ENCODE measurements at regions not wholly inside any gene's neighbourhood (a gene's known extent, or its start where the extent isn't known, plus 50 kb on each side); places are given as distances from the start of the nearest gene placed in this dataset.

DNA sequence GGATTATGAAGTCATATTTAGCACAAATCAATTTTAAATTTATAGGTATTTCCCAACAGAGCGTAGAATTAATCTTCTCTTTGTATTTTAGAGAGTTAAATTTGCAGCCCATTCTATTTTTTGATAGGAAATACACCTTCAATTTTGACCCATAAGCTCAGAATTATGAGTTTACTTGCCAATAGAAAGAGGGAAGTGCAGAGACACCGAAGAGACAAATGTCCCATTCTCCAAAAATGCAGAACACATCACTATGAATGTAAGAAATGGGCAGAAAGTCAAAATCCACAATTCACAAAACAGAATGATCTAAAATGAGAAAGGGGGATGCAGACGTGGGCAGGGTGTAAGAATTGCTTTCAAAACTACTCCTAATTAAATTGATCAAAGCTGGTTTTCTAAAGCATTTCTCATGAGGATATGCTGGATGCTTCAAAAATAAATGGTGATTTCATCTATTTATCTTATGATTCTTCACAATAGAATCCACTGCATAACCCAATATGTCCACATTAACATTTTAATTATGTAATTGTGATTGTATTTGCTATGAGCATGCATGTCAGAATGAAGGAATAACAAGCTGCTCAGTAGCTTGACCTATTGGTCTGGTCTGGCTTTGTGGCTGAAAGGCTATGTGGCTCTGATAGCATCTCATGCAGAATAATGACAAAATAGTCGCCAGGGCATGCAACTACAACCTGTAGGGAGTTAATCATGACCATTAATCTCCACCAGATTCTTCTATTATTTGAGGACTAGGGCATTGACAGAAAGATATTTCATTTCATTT lies 550.1 kb upstream of the CDH18 start:
- no peak overlapping the region for H3K4me3 ChIP-seq
- WGBS, 2 donors: 86 to 88% methylated on average over 4 of the region's 4 CpGs
- H3K27me3 ChIP-seq: no peaks in the 10 kb centered on the region
- TF ChIP-seq, protein P1, sequence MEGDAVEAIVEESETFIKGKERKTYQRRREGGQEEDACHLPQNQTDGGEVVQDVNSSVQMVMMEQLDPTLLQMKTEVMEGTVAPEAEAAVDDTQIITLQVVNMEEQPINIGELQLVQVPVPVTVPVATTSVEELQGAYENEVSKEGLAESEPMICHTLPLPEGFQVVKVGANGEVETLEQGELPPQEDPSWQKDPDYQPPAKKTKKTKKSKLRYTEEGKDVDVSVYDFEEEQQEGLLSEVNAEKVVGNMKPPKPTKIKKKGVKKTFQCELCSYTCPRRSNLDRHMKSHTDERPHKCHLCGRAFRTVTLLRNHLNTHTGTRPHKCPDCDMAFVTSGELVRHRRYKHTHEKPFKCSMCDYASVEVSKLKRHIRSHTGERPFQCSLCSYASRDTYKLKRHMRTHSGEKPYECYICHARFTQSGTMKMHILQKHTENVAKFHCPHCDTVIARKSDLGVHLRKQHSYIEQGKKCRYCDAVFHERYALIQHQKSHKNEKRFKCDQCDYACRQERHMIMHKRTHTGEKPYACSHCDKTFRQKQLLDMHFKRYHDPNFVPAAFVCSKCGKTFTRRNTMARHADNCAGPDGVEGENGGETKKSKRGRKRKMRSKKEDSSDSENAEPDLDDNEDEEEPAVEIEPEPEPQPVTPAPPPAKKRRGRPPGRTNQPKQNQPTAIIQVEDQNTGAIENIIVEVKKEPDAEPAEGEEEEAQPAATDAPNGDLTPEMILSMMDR (IDR thresholded peaks at IDR 0.05): no peak
- TF ChIP-seq POLR2A (IDR thresholded peaks at IDR 0.05): no peak
- H3K4me1 ChIP-seq: no peaks in the 10 kb centered on the region
- H3K27ac ChIP-seq: no peak overlapping the region
- no peak for ATAC-seq
- H3K9me3 ChIP-seq: no peaks in the 10 kb centered on the region
- no peak for DNase-seq
- H3K36me3 ChIP-seq (replicated peaks in 1 of 2; ENCODE audit: insufficient read depth in 1 of 2, low read depth in 2 of 2): no peaks in the 10 kb centered on the region
- intact Hi-C loops (cut with DNase I): no loop called here

DNA sequence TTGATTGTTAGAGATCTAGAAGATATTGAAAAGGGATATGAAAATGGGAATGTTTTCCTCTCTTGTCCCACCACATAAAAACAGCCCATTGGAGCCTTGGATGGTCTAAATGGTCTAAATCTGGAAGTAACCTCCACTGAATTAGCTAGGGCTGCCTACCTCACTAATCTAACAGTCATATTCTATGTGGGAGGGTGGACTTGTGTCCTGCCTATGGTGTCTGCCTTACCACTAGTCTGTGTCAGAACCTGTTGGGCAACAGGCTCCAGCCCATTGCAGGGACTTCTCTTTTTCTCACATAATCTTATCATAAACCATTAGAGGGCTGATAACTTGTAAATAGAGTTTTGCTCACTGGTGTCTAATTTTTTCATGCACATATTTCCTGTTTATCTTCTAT lies 548.8 kb upstream of the CDH18 start:
- H3K36me3 ChIP-seq (replicated peaks in 1 of 2; ENCODE audit: insufficient read depth in 1 of 2, low read depth in 2 of 2): no peaks in the 10 kb centered on the region
- H3K4me3 ChIP-seq: no peak overlapping the region
- DNase-seq (no peak), ATAC-seq (no peak)
- intact Hi-C loops (cut with DNase I): no loop called here
- H3K4me1 ChIP-seq: no peaks in the 10 kb centered on the region
- no peaks in the 10 kb centered on the region for H3K27me3 ChIP-seq
- H3K27ac ChIP-seq: no peak overlapping the region
- TF ChIP-seq, protein P1 (IDR thresholded peaks at IDR 0.05): no peak
- no peak for TF ChIP-seq POLR2A (IDR thresholded peaks at IDR 0.05)
- H3K9me3 ChIP-seq: no peaks in the 10 kb centered on the region

DNA sequence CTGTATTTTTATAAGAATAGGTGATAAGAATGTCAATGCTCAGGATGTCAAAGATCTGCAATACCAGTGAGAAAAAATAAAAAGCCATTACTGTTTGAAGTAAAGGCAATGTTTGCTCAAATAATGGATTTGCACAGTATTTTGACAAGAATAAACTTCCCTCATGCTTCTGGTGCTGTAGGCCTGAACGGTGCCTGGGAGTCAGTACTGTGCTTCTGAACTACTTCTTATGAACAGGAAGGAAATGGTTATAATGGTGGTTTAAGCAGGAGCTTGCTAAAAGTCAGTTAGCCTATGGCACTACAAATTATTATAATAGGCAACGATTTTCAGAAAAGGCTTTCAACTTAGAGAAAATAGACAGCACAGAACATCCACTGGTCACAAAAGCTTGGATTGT lies 548.3 kb upstream of the CDH18 start:
- DNase-seq: no peak
- TF ChIP-seq, protein P1 (IDR thresholded peaks at IDR 0.05): no peak
- no peak for TF ChIP-seq POLR2A (IDR thresholded peaks at IDR 0.05)
- intact Hi-C loops (cut with DNase I): no loop called here
- no peaks in the 10 kb centered on the region for H3K9me3 ChIP-seq
- ATAC-seq: no peak
- 44 to 74% methylated on average over 2 of the region's 2 CpGs for WGBS, 2 donors
- H3K4me1 ChIP-seq: no peaks in the 10 kb centered on the region
- H3K27me3 ChIP-seq: no peaks in the 10 kb centered on the region
- H3K4me3 ChIP-seq: no peak overlapping the region
- no peak overlapping the region for H3K27ac ChIP-seq
- H3K36me3 ChIP-seq (replicated peaks in 1 of 2; ENCODE audit: insufficient read depth in 1 of 2, low read depth in 2 of 2): no peaks in the 10 kb centered on the region

DNA sequence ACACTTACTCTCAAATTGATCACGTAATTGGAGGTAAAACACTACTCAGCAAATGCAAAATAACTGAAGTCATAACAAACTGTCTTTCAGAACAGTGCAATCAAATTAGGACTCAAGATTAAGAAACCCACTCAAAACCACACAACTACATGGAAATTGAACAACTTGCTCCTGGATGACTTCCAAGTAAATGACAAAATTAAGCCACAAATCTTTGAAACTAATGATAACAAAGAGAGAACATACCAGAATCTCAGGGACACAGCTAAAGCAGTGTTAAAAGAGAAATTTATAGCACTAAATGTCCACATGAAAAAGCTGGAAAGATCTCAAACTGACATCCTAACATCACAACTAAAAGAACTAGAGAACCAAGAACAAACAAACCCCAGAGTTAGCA lies 540.5 kb upstream of the CDH18 start:
- no peak for TF ChIP-seq POLR2A (IDR thresholded peaks at IDR 0.05)
- TF ChIP-seq, protein P1 (IDR thresholded peaks at IDR 0.05): no peak
- Histone ChIP-seq H3K4me3 (no peak overlapping the region), H3K4me1 (no peaks in the 10 kb centered on the region), H3K36me3 (replicated peaks in 1 of 2; ENCODE audit: insufficient read depth in 1 of 2, low read depth in 2 of 2) (no peaks in the 10 kb centered on the region), H3K27ac (no peak overlapping the region), H3K27me3 (no peaks in the 10 kb centered on the region), H3K9me3 (no peaks in the 10 kb centered on the region)
- DNase-seq: no peak
- no peak for ATAC-seq
- 52 to 68% methylated on average over 1 of the region's 1 CpG for whole genome bisulfite sequencing, 2 donors
- intact Hi-C loops (cut with DNase I): no loop called here

DNA sequence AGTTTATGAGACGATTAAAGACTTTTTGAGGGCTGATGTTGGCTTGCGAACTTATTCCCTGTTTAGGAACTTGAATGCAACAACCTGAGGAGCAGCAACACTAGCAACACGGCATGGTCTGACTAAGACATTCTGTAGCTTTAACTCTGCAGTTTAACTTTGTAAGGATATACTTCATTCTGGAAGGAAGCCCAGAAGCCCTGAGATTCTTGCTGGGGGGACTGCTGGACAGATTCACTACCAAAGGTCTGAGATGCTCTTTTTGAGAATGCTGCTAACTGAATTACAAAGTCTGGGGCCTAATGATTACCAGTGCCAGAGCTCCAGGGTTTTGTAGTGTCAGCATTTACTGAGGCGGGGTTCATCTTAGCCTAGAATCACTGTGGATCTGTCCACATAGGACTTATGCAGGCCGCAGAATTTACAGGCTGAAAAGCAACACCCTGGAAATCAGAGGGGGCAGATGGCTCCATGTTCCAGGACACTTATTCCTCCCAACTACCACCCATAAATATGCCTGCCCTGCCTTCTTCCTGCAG lies 537.1 kb upstream of the CDH18 start:
- H3K27ac ChIP-seq: no peak overlapping the region
- no peak for DNase-seq
- intact Hi-C loops (cut with DNase I): no loop called here
- H3K4me3 ChIP-seq: no peak overlapping the region
- WGBS, 2 donors: 82 to 87% methylated on average over 5 of the region's 5 CpGs
- H3K4me1 ChIP-seq: no peaks in the 10 kb centered on the region
- TF ChIP-seq, protein P1 (IDR thresholded peaks at IDR 0.05): no peak
- TF ChIP-seq POLR2A (IDR thresholded peaks at IDR 0.05): no peak
- no peaks in the 10 kb centered on the region for H3K27me3 ChIP-seq
- no peaks in the 10 kb centered on the region for H3K9me3 ChIP-seq
- H3K36me3 ChIP-seq (replicated peaks in 1 of 2; ENCODE audit: insufficient read depth in 1 of 2, low read depth in 2 of 2): no peaks in the 10 kb centered on the region
- no peak for ATAC-seq
